ENCODE measurements at regions not wholly inside any gene's neighbourhood (a gene's known extent, or its start where the extent isn't known, plus 50 kb on each side); places are given as distances from the start of the nearest gene placed in this dataset.

- DNase-seq = no peak
Measured at GRCh38 chr5:174338185-174339010, 292.9 kb downstream of the NSG2 start.

DNA sequence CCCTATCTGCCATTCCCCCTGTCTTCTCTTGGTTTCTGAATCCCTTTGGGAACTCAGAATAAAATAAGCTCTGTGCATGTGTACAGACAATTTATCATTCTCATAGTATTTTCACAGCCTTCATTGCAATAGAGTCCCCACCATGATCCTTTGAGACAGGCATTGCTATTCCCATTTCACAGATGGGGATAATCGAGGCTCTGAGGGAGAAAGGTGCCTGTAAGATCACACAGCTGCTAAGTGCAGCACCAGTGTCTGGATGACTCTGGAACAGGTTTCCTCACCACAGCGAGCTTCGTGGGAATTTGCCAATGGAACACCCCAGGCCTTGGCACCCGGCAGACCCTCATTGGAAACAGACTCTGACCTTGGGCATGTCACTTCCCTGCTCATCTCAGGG is 293.6 kb downstream of the NSG2 start:
- DNase-seq = no peak

DNA sequence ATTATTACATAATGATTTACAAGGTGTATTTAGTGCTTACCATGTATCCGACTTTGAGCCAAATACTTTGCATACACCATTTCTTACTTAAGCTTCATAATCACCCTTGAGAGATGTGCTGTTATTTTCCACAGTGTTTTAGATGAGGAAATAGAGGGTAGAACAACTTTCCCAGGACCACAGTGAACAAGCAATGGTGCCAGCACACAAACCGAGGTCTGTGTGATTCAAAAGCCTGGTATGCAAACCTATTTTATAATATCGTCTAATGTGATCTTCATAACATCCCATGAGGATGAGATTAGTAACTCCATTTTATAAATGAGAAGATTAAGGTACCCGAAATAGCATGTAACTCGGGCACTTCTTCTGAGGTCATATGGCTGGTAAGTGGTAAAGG is 294.7 kb downstream of the NSG2 start:
- no peak for DNase-seq

DNA sequence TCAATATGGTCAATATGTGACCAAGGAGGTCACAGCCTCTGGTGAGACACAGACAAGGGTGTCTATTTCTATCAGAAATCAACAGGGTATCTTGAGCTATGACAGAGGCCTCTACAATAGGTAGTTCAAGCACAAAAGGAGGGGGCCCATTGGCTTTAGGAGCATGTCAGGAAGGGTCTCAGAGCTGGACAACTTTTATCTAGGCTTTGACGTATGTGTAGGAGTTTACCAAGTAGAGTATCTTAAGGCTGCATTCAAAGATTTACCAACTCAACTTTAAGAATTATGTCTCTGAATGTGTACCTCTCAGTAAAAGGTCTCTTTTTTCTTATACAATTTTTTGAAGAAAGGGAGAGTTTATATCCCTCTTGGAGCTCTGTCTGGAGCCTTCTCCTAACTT is 297.2 kb downstream of the NSG2 start:
- no peak for DNase-seq

- DNase-seq = no peak
Measured at GRCh38 chr5:174343826-174344225, 298.3 kb downstream of the NSG2 start.

DNA sequence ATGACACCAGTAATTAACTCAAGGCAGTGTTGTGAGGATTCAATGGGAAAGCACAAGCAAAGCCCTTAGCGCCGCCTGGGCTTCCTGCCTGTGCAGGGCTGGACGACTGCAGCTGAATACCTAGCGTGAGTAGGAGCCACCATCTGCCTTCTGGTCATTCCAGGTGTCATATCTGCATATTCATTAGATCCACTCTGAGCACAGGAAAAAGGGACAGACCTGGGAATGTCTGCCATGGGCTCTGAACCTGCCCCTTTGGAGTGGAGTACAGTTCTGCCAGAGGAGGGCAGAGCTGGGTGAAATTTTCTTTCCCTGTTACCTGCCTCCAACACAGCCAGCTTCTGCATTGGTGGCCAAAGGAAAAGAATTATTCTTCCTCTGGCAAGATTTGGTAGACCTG is 298.8 kb downstream of the NSG2 start:
- no peak for DNase-seq

DNA sequence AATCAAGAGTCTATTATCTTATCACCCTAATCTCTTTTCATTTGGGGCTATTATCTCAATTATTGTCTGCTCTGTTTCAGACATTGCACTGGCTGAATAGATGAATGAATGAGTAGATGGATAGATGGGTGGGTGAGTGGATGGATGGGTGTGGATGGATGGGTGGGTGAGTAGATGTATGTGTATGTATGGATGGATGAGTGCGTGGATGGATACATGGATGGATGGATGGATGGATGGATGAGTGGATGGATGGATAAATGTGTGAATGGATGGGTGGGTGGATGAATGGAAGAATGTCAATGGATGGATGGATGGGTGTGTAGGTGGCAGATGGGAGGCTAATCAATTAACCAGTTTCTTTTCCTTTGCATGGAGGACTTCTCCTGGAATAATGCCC is 301.7 kb downstream of the NSG2 start:
- DNase-seq = no peak

DNA sequence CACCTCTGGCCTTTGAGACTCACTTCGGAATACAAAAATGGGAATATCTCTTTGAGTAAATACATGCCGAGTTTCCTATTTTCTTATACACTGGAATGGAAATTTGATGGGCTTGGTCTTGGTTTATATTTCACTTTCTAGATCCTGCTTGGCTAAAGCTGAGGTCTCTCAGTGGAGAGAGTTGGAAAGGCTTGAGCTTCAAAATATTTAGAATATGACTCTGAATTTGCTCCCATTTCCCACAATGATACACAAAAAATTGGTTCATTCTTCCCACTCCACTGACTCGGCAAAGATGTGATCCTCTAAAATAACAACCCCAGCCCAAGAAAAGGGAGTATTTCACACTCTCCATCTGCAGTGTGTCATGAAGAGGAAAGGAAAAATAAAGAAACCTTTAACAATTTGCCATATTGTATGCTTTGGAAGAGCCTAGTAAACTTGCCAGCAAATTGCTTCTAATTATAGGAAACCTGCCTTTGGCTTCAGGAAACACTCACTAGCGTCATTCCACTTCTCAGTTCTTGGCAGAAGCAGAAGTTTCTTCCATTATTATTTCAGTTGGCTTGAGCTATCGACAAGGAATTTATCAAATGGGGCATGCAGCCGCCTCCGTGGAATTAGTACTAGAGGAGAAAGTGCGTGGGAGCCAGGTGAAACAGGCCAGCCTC is 302.9 kb downstream of the NSG2 start:
- no peak for DNase-seq

DNA sequence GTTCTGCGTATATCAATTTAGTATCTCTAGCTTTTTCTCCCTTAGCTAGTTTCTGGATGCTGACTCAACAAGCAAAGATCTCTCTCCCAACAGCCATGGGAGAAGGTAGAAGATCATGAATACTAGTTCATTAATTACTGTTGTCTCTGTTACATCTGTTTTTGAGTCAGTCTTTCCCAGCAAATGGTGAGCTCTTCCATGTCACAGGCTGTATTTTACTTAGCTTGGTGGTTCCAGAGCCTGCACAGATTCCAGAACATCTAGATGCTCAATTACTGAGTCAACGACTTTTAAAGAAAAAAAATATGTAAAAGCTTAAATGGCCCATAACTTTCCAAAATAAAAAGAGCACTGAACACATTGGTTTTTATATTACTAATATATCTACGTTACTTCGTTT is 307.2 kb downstream of the NSG2 start:
- no peak for DNase-seq

DNA sequence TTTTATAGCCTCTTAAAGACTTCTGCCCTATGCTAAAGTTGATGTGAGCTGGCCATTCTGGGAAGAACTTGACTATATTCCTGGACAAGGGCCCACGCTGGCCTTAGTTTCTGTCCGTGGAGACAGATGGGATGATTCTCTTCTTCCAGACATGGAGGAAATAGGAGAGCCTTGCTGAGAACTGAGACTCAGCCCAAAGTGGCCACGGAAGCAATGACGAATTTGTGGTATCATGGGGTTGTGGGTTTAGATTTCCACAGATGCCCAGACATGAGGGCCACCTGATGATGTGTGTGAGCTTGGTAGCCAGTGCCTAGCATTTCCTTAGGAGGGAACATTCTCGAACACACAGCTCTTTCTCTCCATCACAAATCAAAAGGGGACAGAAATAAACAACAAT is 309.1 kb downstream of the NSG2 start:
- DNase-seq = no peak

DNA sequence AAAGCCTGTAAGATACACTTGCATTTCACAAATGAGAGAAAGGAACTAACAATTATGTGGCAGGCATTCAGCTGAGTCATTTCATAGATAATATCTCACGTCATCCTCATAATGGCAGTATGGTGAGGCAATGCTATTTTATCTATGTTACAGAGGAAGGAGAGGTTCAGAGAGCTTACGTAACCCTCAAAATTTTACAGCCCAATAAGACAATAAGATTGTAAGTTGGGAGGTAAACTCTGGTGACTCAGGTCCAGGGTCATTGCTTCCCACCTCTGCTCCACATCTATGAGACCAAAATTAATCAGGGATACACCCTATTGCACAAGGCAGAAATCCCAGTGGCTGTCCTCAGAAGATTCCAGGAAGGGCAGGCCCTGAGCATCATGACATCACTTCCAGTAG is 309.7 kb downstream of the NSG2 start:
- DNase-seq = no peak

GRCh38 chr5:174355995-174356394 is 310.5 kb downstream of the NSG2 start:
- DNase-seq = no peak

DNA sequence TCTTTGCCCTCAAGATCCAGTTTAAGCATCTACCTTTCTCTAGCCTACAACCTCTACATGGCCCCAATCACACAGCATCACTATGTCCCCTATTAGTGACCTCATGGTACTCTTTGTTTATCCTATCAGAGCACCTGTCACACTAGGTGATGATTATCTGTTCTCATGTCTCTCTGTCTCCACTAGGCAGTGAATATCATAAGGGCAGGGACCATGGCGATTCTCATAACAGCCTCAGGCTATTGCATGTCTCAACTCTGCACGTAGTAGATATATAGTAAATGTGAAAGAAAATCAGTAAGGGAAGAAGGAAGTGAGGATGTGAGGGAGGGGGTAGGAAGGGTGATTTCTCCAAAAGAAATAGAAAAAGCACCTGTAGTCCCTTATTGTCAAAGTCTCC is 311.0 kb downstream of the NSG2 start:
- no peak for DNase-seq

DNA sequence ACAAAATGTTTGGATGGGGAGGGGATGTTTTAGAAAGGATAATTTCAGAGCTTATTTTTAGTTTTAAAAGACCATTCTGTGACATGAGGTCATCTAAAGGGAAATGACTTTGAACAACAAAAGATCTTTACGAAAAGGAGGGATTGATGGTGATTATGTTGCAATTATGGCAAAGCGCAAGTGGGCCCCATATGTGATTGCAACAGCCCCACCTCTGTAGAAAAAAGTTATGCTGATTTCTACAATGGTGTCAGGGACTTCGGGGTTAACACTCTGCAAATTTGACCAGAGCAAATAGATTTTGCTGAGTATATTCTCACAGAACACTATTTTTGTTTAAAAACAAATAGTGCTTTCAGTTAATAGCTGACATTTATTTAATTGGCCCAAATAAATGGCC is 312.8 kb downstream of the NSG2 start:
- DNase-seq = no peak

GRCh38 chr5:174359071-174359470 is 313.6 kb downstream of the NSG2 start:
- no peak for DNase-seq

DNA sequence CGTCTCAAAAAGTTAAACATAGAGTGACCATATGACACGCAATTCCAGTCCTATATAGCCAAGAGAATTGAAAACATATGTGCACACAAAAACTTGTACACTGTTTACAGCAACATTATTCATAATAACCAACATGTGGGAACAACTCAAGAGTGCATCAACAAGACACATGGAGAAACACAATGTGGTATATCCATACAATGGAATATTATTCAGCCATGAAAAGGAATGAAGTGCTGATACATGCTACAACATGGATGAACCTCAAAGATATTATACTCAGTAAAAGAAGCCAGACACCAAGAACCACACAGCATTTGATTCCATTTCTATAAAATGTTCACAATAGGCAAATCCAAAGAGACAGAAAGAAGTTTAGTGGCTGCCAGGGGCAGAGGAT is 317.0 kb downstream of the NSG2 start:
- no peak for DNase-seq

GRCh38 chr5:174363934-174364333 is 318.4 kb downstream of the NSG2 start:
- no peak for DNase-seq

DNA sequence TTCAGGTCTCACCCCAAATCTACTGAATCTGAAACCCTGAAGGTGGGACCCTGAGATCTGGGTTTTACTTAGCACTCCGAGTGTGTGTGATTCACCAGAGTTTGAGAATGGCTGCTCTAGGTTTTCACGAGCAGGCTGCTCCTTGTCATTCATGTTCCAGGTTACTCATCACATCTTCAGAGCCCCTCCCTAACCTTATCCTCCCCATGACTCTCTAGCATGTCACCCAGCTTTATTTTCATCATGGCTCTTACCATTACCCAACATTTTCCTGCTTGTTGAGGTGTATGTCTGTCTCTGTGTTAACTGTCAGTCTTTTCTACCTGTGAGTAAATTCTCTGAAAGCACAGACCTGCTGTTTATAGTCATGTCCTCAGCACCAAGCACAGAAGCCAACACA is 319.2 kb downstream of the NSG2 start:
- no peak for DNase-seq

GRCh38 chr5:174371600-174372094 is 326.1 kb downstream of the NSG2 start:
- no peak for DNase-seq

- DNase-seq = no peak
Measured at GRCh38 chr5:174374206-174374605, 328.7 kb downstream of the NSG2 start.

GRCh38 chr5:174376056-174376455 is 330.6 kb downstream of the NSG2 start:
- DNase-seq = no peak

- no peak for DNase-seq
Measured at GRCh38 chr5:174376726-174377373, 331.3 kb downstream of the NSG2 start.

DNA sequence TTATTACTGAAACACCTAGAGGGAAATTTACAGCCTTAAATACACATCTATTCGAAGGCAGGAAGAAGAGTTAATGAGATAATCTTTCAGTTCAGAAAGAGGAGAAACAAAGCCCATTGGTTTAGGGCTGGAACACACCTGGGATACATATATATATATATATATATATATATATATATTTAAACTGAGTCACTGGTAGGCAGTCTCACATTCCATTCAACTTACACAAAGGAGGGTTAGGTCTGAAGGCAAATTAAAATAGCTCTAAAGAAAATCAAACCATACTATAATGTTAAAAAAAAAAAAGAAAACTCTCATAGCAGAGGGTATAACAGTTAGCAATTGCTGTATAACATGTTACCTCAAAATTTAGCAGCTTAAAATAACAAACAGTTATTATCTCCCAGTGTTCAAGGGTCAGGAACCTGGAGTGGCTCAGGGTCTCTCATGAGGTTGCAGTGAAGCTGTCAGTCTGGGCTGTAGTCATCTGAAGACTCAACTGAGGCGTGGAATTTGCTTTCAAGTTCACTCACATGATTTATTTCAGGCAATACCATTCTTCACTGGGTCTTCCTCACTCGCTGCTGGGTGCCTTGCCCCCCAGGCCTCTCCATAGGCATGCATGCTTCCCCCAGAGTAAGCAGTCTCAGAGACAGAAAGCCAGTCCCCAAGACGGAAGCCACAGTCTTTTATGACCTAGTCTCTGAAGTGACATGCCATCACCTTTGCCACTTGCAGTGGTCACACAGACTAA is 332.8 kb downstream of the NSG2 start:
- DNase-seq = no peak
